ENCODE measurements at regions not wholly inside any gene's neighbourhood (a gene's known extent, or its start where the extent isn't known, plus 50 kb on each side); places are given as distances from the start of the nearest gene placed in this dataset.

GRCh38 chr4:138643827-138644226, 371.8 kb upstream of the NOCT start:
- TF ChIP-seq POLR2AphosphoS5 (IDR thresholded peaks at IDR 0.05; ENCODE audit: low read depth, low read length) (no peak), TAF1 (IDR thresholded peaks at IDR 0.05; ENCODE audit: low read depth, low read length) (no peak), POLR2A (IDR thresholded peaks at IDR 0.05; ENCODE audit: low read depth, low read length) (no peak), SPI1 (IDR thresholded peaks at IDR 0.05; ENCODE audit: low read depth, low read length) (no peak), POU2F2 (IDR thresholded peaks at IDR 0.05; ENCODE audit: low read depth, low read length) (no peak), PAX5 (IDR thresholded peaks at IDR 0.05; ENCODE audit: insufficient read depth, low read length, severe bottlenecking) (no peak)

All from GM12891 (cell line).